ENCODE measurements at regions not wholly inside any gene's neighbourhood (a gene's known extent, or its start where the extent isn't known, plus 50 kb on each side); places are given as distances from the start of the nearest gene placed in this dataset.

- no peak for TF ChIP-seq CTCF (IDR thresholded peaks at IDR 0.05)
- TF ChIP-seq POLR2A (IDR thresholded peaks at IDR 0.05): no peak
- no peak for TF ChIP-seq EP300 (IDR thresholded peaks at IDR 0.05)
These were observed 75.9 kb upstream of the CPEB2 start for GRCh38 chr4:14926368-14926767.
